Smooth muscle cell (in vitro differentiated cells): ENCODE measurements at regions not wholly inside any gene's neighbourhood (a gene's known extent, or its start where the extent isn't known, plus 50 kb on each side); places are given as distances from the start of the nearest gene placed in this dataset.

Experiments
- DNase-seq: peaks from one replicate; lab custom pipeline; 2025; ENCODE audit not compliant: unreplicated experiment; lab: John Stamatoyannopoulos, UW
- H2AFZ ChIP-seq: fragments of 200-600 bp; sonication (generic); 2 replicates; pipeline ENCODE4 v1.6.0; 2016; ENCODE audit warnings: antibody characterized with exemption, low read depth, mild to moderate bottlenecking
- H3F3A ChIP-seq: fragments of 200-600 bp; sonication (generic); 2 replicates; pipeline ENCODE4 v1.6.0; 2017; ENCODE audit warnings: antibody characterized with exemption, low read depth
- H3K27ac ChIP-seq: fragments of 200-600 bp; sonication (generic); 2 replicates; pipeline ENCODE4 v1.5.1; 2016; ENCODE audit warnings: low read depth, mild to moderate bottlenecking
- H3K27me3 ChIP-seq: fragments of 200-600 bp; sonication (generic); 2 replicates; pipeline ENCODE4 v1.6.1; 2016; ENCODE audit warnings: low read depth, mild to moderate bottlenecking
- H3K36me3 ChIP-seq: fragments of 200-600 bp; sonication (generic); 2 replicates; pipeline ENCODE4 v1.5.1; 2016; ENCODE audit warnings: low read depth
- H3K4me1 ChIP-seq: fragments of 200-600 bp; sonication (generic); 2 replicates; pipeline ENCODE4 v1.5.1; 2016; ENCODE audit warnings: low read depth
- H3K4me2 ChIP-seq: fragments of 200-600 bp; sonication (generic); 2 replicates; pipeline ENCODE4 v1.6.0; 2016; ENCODE audit warnings: mild to moderate bottlenecking
- H3K4me3 ChIP-seq: fragments of 200-600 bp; sonication (generic); 2 replicates; pipeline ENCODE4 v1.5.1; 2016; ENCODE audit warnings: mild to moderate bottlenecking
- H3K79me2 ChIP-seq: fragments of 200-600 bp; sonication (generic); 2 replicates; pipeline ENCODE4 v1.6.0; 2016; ENCODE audit warnings: low read depth, mild to moderate bottlenecking
- H3K9ac ChIP-seq: fragments of 200-600 bp; sonication (generic); 2 replicates; pipeline ENCODE4 v1.6.0; 2016; ENCODE audit warnings: low read depth
- H3K9me3 ChIP-seq: fragments of 200-600 bp; sonication (generic); replicated peaks from 2 replicates; pipeline ENCODE4 v1.5.1; 2016; ENCODE audit warnings: low read depth
- H4K20me1 ChIP-seq: fragments of 200-600 bp; sonication (generic); 2 replicates; pipeline ENCODE4 v1.6.0; 2016; ENCODE audit warnings: low read depth
- CTCF ChIP-seq: fragments of 200-600 bp; sonication (generic); IDR thresholded peaks from 2 replicates; pipeline ENCODE4 v1.5.1; 2017; ENCODE audit warnings: borderline replicate concordance, mild to moderate bottlenecking, antibody characterized with exemption; ENCODE audit not compliant: insufficient read depth, poor library complexity, severe bottlenecking
- WGBS: methylation state at CpG from one replicate; pipeline ENCODE4 v1.1.7; 2016; ENCODE audit warnings: low lambda C conversion rate; 5-methylcytosine and 5-hydroxymethylcytosine counted together

- H3K27me3 ChIP-seq = peaks cover 19% of the 10 kb centered on the region
- no peaks in the 10 kb centered on the region for H3K9me3 ChIP-seq
- no peak overlapping the region for H3K9ac ChIP-seq
- no peak overlapping the region for H3K27ac ChIP-seq
- TF ChIP-seq CTCF = no peak
- no peaks in the 10 kb centered on the region for H3F3A ChIP-seq
- no peaks in the 10 kb centered on the region for H3K4me1 ChIP-seq
- H4K20me1 ChIP-seq = no peaks in the 10 kb centered on the region
- H2AFZ ChIP-seq = no peak overlapping the region
- H3K79me2 ChIP-seq = no peaks in the 10 kb centered on the region
- H3K36me3 ChIP-seq = no peaks in the 10 kb centered on the region
- WGBS = 95% methylated on average over 1 of the region's 1 CpG
- H3K4me2 ChIP-seq = no peak overlapping the region
- DNase-seq = no peak
- no peak overlapping the region for H3K4me3 ChIP-seq
These were observed 597.3 kb downstream of the PLCL1 start for GRCh38 chr2:198401644-198402043.

GRCh38 chr2:198400999-198401398, 596.6 kb downstream of the PLCL1 start:
- H3K79me2 ChIP-seq = no peaks in the 10 kb centered on the region
- H3K27me3 ChIP-seq = peaks cover 13% of the 10 kb centered on the region
- H3K27ac ChIP-seq = no peak overlapping the region
- H3K4me3 ChIP-seq = no peak overlapping the region
- no peak for TF ChIP-seq CTCF
- H3K4me2 ChIP-seq = no peak overlapping the region
- no peaks in the 10 kb centered on the region for H3K36me3 ChIP-seq
- H3K4me1 ChIP-seq = no peaks in the 10 kb centered on the region
- 73% methylated on average over 5 of the region's 5 CpGs for WGBS
- no peak for DNase-seq
- no peak overlapping the region for H2AFZ ChIP-seq
- H3F3A ChIP-seq = no peaks in the 10 kb centered on the region
- H3K9me3 ChIP-seq = no peaks in the 10 kb centered on the region
- H3K9ac ChIP-seq = no peak overlapping the region
- H4K20me1 ChIP-seq = no peaks in the 10 kb centered on the region

- Histone ChIP-seq H3K4me1 (no peaks in the 10 kb centered on the region), H4K20me1 (no peaks in the 10 kb centered on the region), H3K36me3 (no peaks in the 10 kb centered on the region), H3K9ac (no peak overlapping the region), H3K4me3 (no peak overlapping the region), H3K27me3 (peaks cover under 1% of the 10 kb centered on the region), H3K27ac (no peak overlapping the region), H3F3A (no peaks in the 10 kb centered on the region), H2AFZ (no peak overlapping the region), H3K4me2 (no peak overlapping the region), H3K79me2 (no peaks in the 10 kb centered on the region), H3K9me3 (no peaks in the 10 kb centered on the region)
- 97% methylated on average over 2 of the region's 2 CpGs for whole genome bisulfite sequencing
- TF ChIP-seq CTCF = no peak
- no peak for DNase-seq
These were observed 589.8 kb downstream of the PLCL1 start for GRCh38 chr2:198394208-198394607.

- Histone ChIP-seq H3K4me3 (no peak overlapping the region), H3K9me3 (no peaks in the 10 kb centered on the region), H3K79me2 (no peaks in the 10 kb centered on the region), H3K9ac (no peak overlapping the region), H3K27me3 (no peaks in the 10 kb centered on the region), H3K4me1 (no peaks in the 10 kb centered on the region), H3K27ac (no peak overlapping the region), H3K36me3 (no peaks in the 10 kb centered on the region), H3K4me2 (no peak overlapping the region), H4K20me1 (no peaks in the 10 kb centered on the region), H3F3A (no peaks in the 10 kb centered on the region), H2AFZ (no peak overlapping the region)
- no peak for DNase-seq
- WGBS = 91% methylated on average over 3 of the region's 3 CpGs
- no peak for TF ChIP-seq CTCF
These were observed 586.3 kb downstream of the PLCL1 start for GRCh38 chr2:198390670-198391069.
